Gastrocnemius medialis (tissue), 4 donors: ENCODE measurements at regions not wholly inside any gene's neighbourhood (a gene's known extent, or its start where the extent isn't known, plus 50 kb on each side); places are given as distances from the start of the nearest gene placed in this dataset.

Source experiments
- POLR2A ChIP-seq, 2 donors: fragments of 450-650 bp; IDR thresholded peaks; one replicate each; pipeline ENCODE4 v1.6.1; 2017; ENCODE audit warnings: antibody characterized with exemption in 2 of 2, mild to moderate bottlenecking in 2 of 2, moderate library complexity in 2 of 2
- TF ChIP-seq, protein P1 (sequence below), 5 experiments: fragments of 450-650 bp in 3 of 5; fragments of 200-600 bp in 2 of 5; sonication (generic) in 2 of 5; IDR thresholded peaks in 4 of 5; conservative IDR thresholded peaks in 1 of 5; 1 replicate in 4 of 5; 2 replicates in 1 of 5; pipeline ENCODE4 v1.5.1; 2016 to 2019; ENCODE audit warnings: antibody characterized with exemption in 5 of 5, mild to moderate bottlenecking in 3 of 5, moderate library complexity in 3 of 5

DNA sequence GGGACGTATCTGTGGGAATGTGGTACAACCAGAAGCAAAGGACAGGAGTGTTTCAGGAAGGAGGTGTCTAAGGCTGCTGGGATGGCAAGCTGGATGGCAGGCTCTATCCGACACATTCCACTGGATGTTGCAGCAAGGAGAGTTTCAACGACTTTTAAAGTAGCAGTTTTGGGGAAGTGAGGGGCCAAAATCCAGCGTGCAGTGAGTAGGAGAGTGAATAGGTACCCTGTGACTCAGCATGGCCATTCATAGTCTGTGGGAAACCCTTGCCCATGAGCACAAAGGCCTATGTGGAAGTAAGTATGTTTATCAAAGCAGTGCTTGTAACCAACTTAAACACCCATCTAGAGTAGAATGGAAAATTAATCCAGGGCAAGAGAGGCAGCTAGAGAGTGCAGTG, 664.7 kb downstream of the ACTL7B start:
- TF ChIP-seq, protein P1, sequence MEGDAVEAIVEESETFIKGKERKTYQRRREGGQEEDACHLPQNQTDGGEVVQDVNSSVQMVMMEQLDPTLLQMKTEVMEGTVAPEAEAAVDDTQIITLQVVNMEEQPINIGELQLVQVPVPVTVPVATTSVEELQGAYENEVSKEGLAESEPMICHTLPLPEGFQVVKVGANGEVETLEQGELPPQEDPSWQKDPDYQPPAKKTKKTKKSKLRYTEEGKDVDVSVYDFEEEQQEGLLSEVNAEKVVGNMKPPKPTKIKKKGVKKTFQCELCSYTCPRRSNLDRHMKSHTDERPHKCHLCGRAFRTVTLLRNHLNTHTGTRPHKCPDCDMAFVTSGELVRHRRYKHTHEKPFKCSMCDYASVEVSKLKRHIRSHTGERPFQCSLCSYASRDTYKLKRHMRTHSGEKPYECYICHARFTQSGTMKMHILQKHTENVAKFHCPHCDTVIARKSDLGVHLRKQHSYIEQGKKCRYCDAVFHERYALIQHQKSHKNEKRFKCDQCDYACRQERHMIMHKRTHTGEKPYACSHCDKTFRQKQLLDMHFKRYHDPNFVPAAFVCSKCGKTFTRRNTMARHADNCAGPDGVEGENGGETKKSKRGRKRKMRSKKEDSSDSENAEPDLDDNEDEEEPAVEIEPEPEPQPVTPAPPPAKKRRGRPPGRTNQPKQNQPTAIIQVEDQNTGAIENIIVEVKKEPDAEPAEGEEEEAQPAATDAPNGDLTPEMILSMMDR (IDR thresholded peaks at IDR 0.05 in 4 of 5, conservative IDR thresholded peaks at IDR 0.05 in 1 of 5): no peak
- no peak for TF ChIP-seq POLR2A (IDR thresholded peaks at IDR 0.05)
